ENCODE measurements at regions not wholly inside any gene's neighbourhood (a gene's known extent, or its start where the extent isn't known, plus 50 kb on each side); places are given as distances from the start of the nearest gene placed in this dataset.

- TF ChIP-seq CTCF (IDR thresholded peaks at IDR 0.05) = no peak
- no peak for TF ChIP-seq JUN (IDR thresholded peaks at IDR 0.05)
- TF ChIP-seq RAD21 (conservative IDR thresholded peaks at IDR 0.05 in 1 of 2, IDR thresholded peaks at IDR 0.05 in 1 of 2) = no peak
- TF ChIP-seq EP300 (IDR thresholded peaks at IDR 0.05) = no peak
- no peak for TF ChIP-seq ELK1 (IDR thresholded peaks at IDR 0.05; ENCODE audit: low read depth, low read length)
- TF ChIP-seq USF2 (IDR thresholded peaks at IDR 0.05) = no peak
- TF ChIP-seq POLR2A (IDR thresholded peaks at IDR 0.05; ENCODE audit: low read length) = no peak
- no peak for TF ChIP-seq CBX8 (IDR thresholded peaks at IDR 0.05)
Observed at GRCh38 chr2:175688243-175688642, 313.8 kb downstream of the LNPK start.
